GM19467 (cell line): ENCODE measurements at regions not wholly inside any gene's neighbourhood (a gene's known extent, or its start where the extent isn't known, plus 50 kb on each side); places are given as distances from the start of the nearest gene placed in this dataset.

ENCODE experiments used
- ATAC-seq: cut with Tn5 transposase; IDR thresholded peaks from one replicate; pipeline ENCODE4 v1.9.1; 2021; ENCODE audit warnings: mild to moderate bottlenecking, moderate library complexity; ENCODE audit not compliant: unreplicated experiment

DNA sequence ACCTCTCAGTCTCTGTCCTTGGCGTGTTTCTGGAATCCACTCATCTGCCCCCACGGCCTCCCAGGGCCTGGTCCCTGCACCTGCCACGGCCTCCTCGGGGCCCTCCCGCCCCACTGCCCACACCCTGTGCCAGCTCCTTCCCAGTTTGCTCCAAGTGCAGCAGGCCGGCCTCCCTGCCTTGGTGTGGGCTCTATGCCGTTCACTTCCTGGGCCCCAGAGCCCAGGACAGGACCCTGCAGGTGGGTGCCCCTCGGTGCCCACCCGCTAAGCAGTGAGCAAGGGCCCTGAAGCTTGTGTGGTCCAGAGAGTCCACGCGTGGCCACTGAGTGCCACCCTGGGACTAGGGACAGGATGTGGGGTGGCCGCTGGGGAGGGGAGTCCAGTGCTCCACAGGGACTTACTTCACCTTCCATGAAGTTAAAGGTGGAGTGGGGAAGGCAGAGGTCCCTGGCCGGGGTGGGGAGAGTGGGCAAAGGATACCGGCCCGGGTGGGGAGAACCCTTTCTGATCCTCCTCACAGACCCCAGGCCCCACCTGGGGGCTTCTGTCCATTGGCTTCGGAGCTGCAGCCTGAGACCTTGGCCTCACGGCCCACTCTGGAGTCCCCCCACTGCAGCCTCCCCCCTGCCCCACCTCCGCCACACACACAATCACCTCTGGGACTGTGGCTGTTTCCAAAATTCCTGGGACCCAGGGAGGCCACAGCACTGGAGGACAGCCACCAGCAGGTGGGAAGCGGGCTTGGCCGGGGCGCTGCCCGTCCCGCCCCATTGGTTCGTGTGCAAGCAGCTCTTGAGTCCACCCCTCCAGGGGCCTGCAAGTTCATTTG lies 60.0 kb upstream of the NKX1-1 start:
- no peak for ATAC-seq

DNA sequence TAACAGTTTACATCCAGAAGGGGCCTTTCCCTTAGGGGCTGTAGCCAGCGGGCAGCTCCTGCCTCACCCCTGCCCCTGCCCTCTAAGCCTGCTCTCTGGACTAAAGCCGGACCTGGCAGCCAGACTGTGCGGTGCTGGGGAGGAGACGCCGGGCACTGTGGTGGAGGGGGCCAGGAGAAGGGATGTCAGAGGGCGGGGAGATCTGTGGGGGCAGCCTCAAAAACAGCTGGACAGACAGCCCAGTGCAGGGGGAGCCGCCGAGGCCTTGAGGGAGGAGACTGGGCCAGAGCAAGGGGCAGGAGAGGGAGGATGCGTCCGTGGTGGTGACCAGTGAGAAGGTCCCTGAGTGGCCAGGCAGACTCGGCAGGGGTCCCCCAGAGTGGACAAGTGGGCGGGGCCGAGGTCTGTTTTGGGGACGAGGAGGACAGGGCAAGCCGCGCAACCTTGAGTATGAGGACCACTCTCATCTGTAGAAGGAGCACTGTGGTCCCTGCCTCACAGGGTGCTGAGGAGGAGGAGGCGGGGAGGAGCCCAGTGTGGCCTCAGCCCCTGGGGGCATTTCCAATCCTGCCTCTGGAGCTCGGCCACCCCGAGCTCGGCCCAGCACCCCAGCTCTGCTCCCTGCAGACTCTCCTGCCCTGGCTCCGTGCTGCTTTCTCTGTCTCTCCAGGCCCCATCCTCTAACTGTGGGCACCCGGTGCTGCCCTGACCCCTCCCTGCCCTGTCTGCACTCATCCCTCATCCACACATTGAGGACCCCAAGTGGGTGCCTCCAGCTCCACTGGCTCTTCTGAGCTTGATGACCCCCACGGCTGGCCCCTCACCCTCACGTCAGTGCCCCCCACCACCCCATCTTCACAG lies 59.2 kb upstream of the NKX1-1 start:
- ATAC-seq, result no peak

DNA sequence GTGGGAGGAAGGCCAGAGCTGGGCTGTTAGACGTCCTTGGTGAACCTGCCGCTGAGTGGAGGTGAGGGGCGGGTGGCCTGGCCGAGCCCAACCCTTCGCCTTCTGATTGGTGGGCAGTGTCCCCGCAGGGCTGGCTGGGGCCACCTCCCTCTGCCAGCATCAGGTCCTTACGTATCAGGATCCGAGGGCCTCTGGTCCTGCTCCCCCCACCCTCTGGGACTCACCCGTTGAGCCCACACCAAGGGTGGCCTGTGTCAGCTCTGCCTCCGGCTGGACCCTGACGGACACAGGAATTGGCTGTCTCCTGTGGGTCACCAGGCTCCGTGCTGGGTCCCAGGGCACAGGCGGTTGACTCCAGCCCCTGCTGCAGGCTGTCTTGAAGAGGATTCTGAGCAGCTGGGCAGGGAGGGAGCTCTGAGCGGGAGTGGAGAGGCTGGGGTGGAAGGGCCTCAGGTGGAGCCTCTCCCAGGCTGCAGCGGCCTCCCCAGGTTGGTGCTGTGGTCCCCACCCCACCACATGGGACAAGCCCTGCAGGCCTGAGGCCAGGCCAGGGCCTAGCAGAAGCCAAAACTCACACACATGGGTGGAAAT lies 58.4 kb upstream of the NKX1-1 start:
- ATAC-seq, result no peak

DNA sequence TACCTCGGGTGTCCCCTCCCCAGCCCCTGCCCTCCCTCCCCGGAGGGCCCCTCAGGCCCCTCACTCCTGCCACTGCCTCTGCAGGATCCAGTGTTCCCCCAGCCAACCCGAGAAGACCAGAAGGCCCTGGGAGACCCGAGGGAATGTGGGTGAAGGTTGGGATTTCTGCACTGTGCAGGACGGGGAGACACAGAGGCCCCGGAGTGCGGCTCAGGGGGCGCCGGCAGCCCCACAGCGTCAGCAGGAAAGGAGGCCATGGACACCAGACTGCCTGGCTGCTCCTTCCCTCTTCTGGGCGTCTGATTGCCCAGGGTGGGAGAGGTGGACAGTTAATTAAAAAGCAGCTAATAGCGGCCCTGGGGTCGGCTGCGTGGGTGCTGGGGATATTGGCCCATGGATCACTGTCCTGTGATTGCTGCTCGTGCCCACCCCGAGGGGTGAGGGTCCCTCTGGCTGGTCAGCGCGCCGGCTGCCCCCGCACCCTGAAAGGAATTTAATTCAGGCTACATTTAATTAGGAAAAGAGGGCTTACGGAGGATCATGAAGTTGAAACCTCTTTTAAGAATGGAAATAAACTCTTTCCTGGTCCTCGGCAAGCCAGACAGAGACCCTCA lies 57.8 kb upstream of the NKX1-1 start:
- ATAC-seq, result no peak

DNA sequence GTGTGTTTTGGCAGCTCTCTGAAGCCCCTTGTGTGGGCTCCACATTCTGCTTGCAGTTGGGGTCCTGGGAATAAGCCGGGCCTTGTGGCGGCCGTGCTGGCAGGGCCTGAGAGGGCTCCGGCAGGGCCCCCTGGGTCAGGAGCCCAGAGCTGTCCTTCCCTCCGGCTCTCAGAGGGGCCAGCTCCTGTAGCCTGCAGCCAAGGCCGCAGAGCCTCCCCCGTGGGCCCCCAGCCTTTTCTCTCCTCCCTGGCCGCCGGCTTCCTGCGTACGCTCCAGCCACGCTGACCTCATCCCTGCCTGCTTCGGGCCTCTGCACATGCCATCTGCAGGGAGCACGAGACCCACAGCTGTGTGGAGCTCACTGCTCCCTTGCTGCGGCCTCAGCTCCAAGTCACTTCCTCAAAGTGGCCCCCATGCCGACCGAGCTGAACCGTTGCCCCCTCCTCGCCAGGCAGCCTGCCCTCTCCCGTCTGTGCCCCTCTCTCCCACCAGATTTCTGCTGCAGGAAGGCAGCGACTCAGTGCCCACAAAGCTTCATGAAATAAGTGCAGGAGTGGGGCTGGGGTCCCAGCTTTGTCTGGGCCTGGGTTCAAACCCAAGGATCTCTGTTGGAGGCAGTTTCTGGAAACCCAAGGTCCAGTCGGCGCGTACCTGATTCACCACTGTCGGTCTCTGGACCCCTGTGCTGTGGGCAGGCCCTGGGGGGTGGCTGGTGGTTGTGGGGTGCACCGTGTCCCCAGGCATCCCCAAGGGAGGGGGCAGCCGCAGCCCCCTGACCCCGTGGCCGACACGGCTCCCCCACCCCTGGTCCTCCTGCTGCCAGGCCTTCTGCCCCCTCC lies 57.1 kb upstream of the NKX1-1 start:
- no peak for ATAC-seq

DNA sequence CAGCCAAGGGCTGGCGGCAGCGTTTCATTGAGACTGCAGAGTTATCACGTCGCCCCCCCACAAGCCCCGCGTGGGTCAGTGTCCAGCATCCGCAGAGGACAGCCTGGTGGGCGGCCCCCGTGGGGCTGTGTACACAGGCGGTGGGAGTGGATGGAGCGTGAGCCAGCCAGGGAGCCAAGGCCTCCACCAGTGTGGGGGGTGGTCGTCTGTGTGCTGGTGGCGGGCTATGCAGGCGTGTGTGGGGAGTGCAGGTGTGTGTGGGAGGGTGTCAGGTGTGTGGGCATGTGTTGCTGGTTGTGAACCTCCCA lies 56.5 kb upstream of the NKX1-1 start:
- ATAC-seq, result no peak

DNA sequence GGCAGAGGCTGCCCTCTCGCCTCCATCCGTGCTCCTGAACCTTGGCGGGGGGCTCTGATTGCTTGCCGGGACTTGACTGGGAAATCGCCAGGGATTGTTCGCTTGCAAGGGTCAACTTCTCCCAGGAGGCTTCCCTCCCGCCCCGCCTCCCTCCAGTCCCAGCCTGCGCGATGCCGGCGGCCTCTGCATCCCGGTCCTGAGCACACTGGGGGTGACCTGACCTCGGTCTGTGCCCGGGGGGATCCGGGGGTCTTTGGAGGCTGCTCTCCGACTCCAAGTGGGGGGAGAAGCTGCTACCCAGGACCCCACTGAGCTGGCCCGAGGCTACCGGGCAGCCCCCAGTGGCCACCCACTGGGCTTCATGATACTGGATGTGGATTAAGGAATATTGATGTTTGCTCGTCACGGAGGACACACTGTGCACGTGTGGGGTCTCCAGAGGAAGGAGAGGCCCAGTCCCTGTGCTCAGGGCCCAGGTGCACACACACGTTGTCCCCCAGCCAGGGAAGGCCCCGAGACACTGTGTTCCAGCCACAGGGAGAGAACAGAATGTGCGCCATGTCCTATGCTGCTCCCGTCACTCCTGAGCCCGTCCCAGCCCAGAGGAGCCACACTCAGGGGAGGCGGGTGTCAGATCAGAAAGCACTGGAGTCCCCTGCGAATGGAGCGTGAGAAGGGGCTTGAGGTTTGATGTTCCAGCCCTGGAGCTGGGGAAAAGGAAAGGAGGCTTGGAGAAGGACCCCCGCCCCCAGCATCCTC lies 55.9 kb upstream of the NKX1-1 start:
- ATAC-seq, result no peak

DNA sequence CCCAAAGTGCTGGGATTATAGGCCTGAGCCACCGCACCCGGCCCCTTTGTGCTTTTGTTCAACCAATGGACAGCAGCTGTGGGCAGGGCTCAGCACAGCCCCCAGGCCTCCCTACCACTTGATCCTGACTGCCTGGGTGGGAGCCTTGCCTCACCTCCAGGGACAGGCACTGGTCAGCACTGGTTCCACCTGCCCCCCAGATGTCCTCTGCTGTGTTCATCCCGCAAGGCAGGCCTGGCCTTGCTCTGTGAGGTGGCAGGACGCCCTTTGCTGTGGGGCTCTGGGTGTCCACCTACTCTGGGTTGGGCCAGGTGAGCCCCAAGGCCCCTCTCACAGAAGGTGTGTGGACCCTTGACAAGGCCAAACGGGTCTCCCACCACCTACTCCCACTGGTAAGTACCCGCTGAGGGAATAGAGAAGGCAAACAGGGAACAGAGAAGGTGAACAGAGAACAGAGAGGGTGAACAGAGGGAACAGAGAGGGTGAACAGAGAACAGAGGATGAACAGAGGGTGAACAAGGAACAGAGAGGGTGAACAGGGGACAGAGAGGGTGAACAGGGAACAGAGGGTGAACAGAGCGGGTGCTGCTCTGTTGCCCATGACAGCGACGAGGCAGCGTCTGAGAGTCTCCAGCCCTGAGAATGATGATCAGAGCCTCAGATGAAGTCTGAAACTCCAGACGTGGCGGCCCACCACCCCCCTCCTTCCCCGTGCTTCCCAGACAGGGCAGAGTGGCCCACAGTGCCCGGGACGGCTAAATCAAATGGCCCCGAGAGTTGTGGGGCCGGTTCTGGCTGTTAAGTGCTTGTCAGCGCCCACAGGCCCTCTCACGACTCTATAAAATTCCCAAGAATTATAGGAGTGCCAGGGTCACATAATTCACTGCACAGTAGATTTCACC lies 55.0 kb upstream of the NKX1-1 start:
- no peak for ATAC-seq

DNA sequence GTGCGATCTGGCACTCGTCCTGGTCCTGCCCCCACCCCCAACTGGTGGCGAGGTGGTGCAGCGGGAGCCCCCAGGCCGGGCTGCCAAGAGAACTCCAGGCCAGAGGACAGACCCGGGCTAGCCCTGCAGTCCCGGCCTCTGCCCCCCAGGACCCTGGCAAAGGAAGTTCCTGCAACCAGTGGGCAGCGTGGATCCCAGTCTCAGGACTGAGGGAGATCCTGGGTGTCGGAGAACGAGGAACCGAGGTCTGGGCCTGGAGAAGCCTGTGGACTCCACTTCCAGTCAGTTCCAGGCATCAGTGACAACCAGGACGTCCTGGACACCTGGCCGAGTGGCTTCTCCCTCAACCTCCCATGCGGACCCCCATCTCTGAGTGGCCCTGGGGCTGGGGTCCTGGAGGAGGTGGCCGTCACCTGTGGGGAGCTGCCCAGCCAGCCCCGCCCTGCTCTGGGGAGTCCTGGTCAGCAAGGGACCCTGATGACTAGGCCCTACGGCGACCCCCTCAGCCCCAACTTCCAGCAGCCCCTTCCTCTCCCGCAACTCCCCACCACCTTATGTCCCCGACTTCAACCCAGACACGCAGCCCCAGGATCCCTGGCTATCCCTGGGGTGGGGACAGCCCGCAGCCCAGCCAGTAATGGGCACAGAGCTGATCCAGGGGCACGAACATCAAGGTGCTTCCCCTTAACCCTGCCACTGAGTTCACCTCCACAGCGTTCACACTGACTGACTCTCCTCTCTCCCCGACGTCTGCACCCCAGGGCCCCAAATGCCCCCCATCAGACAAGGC lies 53.7 kb upstream of the NKX1-1 start:
- no peak for ATAC-seq

DNA sequence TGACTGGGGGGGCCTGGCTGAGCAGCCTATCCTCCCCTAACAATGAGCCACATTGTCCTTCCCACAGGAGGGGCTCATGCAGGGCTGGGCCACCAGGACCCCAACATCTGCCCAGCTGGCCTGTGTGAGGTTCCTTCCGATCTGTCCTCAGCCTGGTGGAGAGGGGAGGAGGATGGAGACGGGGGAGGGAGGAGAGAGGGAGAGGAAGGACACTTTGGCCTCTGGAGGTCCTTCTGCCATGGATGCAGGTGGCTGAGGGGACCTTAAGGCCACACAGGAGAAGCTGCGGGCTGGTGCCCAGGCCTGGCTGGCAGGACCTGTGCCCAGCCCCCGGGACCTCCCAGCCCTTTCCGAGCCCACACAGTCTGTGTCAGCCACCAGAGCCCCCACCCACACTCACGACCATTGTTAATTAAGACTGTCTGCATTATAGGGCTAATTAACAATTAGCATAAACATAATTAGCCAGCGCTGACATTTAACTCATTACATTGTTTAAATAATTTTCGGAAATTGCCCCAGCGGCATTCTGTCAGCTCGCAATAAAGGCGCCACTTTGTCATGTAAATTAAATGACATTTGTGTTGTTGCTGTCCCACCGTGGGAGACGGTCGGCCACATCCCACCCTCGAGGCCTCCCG lies 53.0 kb upstream of the NKX1-1 start:
- ATAC-seq, result no peak

DNA sequence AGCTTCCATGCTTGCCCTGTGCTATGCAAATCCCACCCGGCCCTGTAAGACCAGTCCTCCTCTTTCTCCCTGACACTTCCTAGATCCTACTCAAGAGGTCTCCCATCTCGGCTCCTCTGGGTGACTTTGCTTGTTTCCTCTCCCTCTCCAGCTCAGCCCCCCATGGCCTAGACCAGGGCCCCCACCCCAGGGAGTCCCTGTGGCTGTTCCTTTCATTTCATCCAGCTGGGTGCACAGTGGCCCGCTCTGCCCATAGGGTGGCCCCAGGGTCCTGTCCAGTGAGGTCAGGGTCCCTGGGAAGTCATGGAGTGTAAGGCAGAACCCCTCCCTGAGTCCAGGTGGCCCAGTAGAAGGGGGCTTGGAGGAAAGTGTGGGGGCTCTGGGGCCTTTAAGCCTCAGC lies 52.3 kb upstream of the NKX1-1 start:
- no peak for ATAC-seq
